Raji (cell line): ENCODE measurements at regions not wholly inside any gene's neighbourhood (a gene's known extent, or its start where the extent isn't known, plus 50 kb on each side); places are given as distances from the start of the nearest gene placed in this dataset.
A peak's percentile ranks its signal among the peaks of the same experiment; 100 is the strongest.

Experiments
- POLR2A ChIP-seq: IDR thresholded peaks from 2 replicates; pipeline ENCODE4 v1.6.1; 2011; ENCODE audit warnings: low read depth, low read length, control low read depth; ENCODE audit not compliant: insufficient read depth

- peak; percentile 12; the same call in 1 of the 2 replicates for TF ChIP-seq POLR2A
Observed at GRCh38 chr14:105855246-105855892, 329.0 kb downstream of the TMEM121 start.

- TF ChIP-seq POLR2A = no peak
Observed at GRCh38 chr14:105855893-105856675, 329.7 kb downstream of the TMEM121 start.

GRCh38 chr14:105856676-105857219 is 330.4 kb downstream of the TMEM121 start:
- TF ChIP-seq POLR2A = no peak

- no peak for TF ChIP-seq POLR2A
Observed at GRCh38 chr14:105857220-105857825, 330.9 kb downstream of the TMEM121 start.

- no peak for TF ChIP-seq POLR2A
Observed at GRCh38 chr14:105857826-105858675, 331.7 kb downstream of the TMEM121 start.

GRCh38 chr14:105858676-105859025 is 332.3 kb downstream of the TMEM121 start:
- no peak for TF ChIP-seq POLR2A

- TF ChIP-seq POLR2A = peak; percentile 55
Observed at GRCh38 chr14:105859717-105860614, 333.6 kb downstream of the TMEM121 start.

GRCh38 chr14:105860615-105861580 is 334.5 kb downstream of the TMEM121 start:
- TF ChIP-seq POLR2A = peak; percentile 39; the same call in 1 of the 2 replicates

GRCh38 chr14:105861985-105862465 is 335.6 kb downstream of the TMEM121 start:
- peak; percentile 62 for TF ChIP-seq POLR2A

GRCh38 chr14:105862581-105863239 is 336.3 kb downstream of the TMEM121 start:
- peak; percentile 44; the same call in 1 of the 2 replicates for TF ChIP-seq POLR2A

GRCh38 chr14:105863296-105864108 is 337.1 kb downstream of the TMEM121 start:
- 0 out of 2 replicates have a peak, but pooled peaks have one; percentile 27 for TF ChIP-seq POLR2A
